ENCODE measurements at regions not wholly inside any gene's neighbourhood (a gene's known extent, or its start where the extent isn't known, plus 50 kb on each side); places are given as distances from the start of the nearest gene placed in this dataset.

- no peak for TF ChIP-seq TCF12 (IDR thresholded peaks at IDR 0.05; ENCODE audit: low read depth)
- TF ChIP-seq, protein P1, sequence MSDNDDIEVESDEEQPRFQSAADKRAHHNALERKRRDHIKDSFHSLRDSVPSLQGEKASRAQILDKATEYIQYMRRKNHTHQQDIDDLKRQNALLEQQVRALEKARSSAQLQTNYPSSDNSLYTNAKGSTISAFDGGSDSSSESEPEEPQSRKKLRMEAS (IDR thresholded peaks at IDR 0.05) = no peak
- TF ChIP-seq, protein P2, sequence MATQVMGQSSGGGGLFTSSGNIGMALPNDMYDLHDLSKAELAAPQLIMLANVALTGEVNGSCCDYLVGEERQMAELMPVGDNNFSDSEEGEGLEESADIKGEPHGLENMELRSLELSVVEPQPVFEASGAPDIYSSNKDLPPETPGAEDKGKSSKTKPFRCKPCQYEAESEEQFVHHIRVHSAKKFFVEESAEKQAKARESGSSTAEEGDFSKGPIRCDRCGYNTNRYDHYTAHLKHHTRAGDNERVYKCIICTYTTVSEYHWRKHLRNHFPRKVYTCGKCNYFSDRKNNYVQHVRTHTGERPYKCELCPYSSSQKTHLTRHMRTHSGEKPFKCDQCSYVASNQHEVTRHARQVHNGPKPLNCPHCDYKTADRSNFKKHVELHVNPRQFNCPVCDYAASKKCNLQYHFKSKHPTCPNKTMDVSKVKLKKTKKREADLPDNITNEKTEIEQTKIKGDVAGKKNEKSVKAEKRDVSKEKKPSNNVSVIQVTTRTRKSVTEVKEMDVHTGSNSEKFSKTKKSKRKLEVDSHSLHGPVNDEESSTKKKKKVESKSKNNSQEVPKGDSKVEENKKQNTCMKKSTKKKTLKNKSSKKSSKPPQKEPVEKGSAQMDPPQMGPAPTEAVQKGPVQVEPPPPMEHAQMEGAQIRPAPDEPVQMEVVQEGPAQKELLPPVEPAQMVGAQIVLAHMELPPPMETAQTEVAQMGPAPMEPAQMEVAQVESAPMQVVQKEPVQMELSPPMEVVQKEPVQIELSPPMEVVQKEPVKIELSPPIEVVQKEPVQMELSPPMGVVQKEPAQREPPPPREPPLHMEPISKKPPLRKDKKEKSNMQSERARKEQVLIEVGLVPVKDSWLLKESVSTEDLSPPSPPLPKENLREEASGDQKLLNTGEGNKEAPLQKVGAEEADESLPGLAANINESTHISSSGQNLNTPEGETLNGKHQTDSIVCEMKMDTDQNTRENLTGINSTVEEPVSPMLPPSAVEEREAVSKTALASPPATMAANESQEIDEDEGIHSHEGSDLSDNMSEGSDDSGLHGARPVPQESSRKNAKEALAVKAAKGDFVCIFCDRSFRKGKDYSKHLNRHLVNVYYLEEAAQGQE (IDR thresholded peaks at IDR 0.05; ENCODE audit: low read depth) = no peak
- no peak for TF ChIP-seq EGR1 (IDR thresholded peaks at IDR 0.05)
- TF ChIP-seq CEBPB (IDR thresholded peaks at IDR 0.05) = no peak
- TF ChIP-seq YY1 (IDR thresholded peaks at IDR 0.05; ENCODE audit: low read depth) = no peak
- no peak for TF ChIP-seq TEAD4 (IDR thresholded peaks at IDR 0.05)
- TF ChIP-seq CREB1 (IDR thresholded peaks at IDR 0.05; ENCODE audit: low read depth) = no peak
- no peak for TF ChIP-seq NFIC (IDR thresholded peaks at IDR 0.05)
- TF ChIP-seq EP300 (IDR thresholded peaks at IDR 0.05; ENCODE audit: borderline replicate concordance) = no peak
- no peak for TF ChIP-seq FOXM1 (IDR thresholded peaks at IDR 0.05; ENCODE audit: borderline replicate concordance, low read depth)
Observed at GRCh38 chr2:221911890-221912289, 339.8 kb upstream of the EPHA4 start.

DNA sequence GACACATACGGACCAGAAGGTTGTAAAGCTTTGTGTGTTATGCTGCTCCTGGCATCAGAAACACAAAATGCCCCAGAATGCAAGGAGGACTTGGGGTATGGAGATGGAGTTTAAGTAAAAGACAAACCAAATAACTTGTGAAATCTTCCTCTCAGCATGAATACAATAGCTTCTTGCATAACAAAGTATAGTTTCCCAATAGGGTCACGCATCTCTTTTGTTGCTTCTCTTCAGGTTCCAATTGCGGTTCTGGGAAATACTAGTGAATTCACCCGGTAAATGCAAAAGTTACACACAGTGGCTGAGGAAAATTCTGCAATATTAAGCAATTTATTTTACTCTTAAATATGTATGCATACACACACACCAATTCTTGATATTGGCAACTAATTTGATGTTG is 339.2 kb upstream of the EPHA4 start:
- no peak for TF ChIP-seq RAD21 (IDR thresholded peaks at IDR 0.05; ENCODE audit: low read depth)
- no peak for TF ChIP-seq EGR1 (IDR thresholded peaks at IDR 0.05)
- TF ChIP-seq USF1 (IDR thresholded peaks at IDR 0.05) = no peak

GRCh38 chr2:221908518-221908917 is 336.4 kb upstream of the EPHA4 start:
- TF ChIP-seq TEAD4 (IDR thresholded peaks at IDR 0.05) = no peak

GRCh38 chr2:221897718-221898117 is 325.6 kb upstream of the EPHA4 start:
- no peak for TF ChIP-seq ZBTB7A (IDR thresholded peaks at IDR 0.05; ENCODE audit: low read depth)
- TF ChIP-seq TCF12 (IDR thresholded peaks at IDR 0.05; ENCODE audit: low read depth) = no peak
- TF ChIP-seq CREB1 (IDR thresholded peaks at IDR 0.05; ENCODE audit: low read depth) = no peak
- no peak for TF ChIP-seq USF1 (IDR thresholded peaks at IDR 0.05)
- no peak for TF ChIP-seq NFIC (IDR thresholded peaks at IDR 0.05)
- TF ChIP-seq EGR1 (IDR thresholded peaks at IDR 0.05) = no peak
- no peak for TF ChIP-seq CEBPB (IDR thresholded peaks at IDR 0.05)
- TF ChIP-seq YY1 (IDR thresholded peaks at IDR 0.05; ENCODE audit: low read depth) = no peak
- no peak for TF ChIP-seq EP300 (IDR thresholded peaks at IDR 0.05; ENCODE audit: borderline replicate concordance)
- TF ChIP-seq, protein P1 (IDR thresholded peaks at IDR 0.05) = no peak
- TF ChIP-seq TAF1 (IDR thresholded peaks at IDR 0.05; ENCODE audit: low read depth) = no peak
- TF ChIP-seq, protein P2 (IDR thresholded peaks at IDR 0.05; ENCODE audit: low read depth) = no peak
- no peak for TF ChIP-seq TEAD4 (IDR thresholded peaks at IDR 0.05)
- no peak for TF ChIP-seq FOXM1 (IDR thresholded peaks at IDR 0.05; ENCODE audit: borderline replicate concordance, low read depth)
- no peak for TF ChIP-seq RAD21 (IDR thresholded peaks at IDR 0.05; ENCODE audit: low read depth)

DNA sequence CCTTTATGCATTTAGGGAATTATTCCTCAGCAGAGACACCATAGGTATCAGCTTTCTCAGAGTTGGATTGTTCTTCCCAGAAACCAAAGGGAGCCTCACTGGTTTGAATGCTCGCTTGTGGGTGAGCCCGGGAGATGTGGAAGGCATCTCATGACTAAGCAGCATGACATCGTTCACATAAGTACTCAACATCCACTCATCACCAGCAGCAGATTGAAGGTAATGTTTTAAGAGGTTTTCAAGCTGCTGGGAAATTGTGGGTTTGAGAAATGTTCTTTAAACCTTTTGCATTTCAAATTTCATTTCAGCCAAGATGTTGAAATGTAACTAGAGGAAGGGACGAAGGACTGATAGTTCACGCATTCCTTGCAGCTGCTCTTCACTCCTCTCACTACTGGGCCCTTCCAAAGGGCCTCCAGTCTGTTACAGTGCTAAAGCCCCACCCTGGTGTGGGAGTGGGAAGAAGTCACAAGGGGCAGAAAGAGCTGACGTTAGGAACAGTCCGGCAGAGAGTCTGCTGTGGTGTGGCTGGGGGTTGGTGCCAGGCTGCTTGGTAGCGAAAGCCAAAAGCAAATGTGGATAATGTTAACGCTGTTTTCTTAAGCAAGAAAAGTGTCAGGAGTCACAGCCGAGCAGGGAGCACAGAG is 324.5 kb upstream of the EPHA4 start:
- TF ChIP-seq, protein P1 (IDR thresholded peaks at IDR 0.05) = no peak

- no peak for TF ChIP-seq USF1 (IDR thresholded peaks at IDR 0.05)
- no peak for TF ChIP-seq CEBPB (IDR thresholded peaks at IDR 0.05)
- no peak for TF ChIP-seq NFIC (IDR thresholded peaks at IDR 0.05)
- no peak for TF ChIP-seq EGR1 (IDR thresholded peaks at IDR 0.05)
Observed at GRCh38 chr2:221895366-221896121, 323.4 kb upstream of the EPHA4 start.

Measured in Ishikawa (cell line).